ENCODE measurements at regions not wholly inside any gene's neighbourhood (a gene's known extent, or its start where the extent isn't known, plus 50 kb on each side); places are given as distances from the start of the nearest gene placed in this dataset.
"Not testable (repeated sequence)": the region's sequence is repeated elsewhere in the genome, so short reads cannot be mapped to it uniquely, and the experiment has no call there.

DNA sequence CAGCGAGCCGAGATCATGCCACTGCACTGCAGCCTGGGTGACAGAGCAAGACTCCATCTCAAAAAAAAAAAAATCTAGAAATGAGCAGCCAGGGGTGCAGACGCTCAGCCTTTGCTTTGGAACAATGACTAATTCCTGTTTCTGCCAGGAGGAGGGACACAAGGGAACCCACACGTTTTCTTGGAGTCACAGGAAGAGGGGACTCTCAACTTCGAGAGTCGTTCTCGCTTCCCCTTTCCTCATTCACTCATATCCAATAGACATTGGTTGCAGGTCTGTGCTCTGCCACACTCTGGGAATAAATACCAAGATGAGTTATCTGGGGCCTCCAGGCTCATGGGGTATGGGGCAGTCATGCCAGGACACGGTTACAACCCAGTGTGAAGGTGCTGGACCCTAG lies 91.5 kb upstream of the RREB1 start:
- Histone ChIP-seq H2AFZ (ENCODE audit: low read length) (no peak overlapping the region), H3K4me1 (ENCODE audit: insufficient read depth, low read length, poor library complexity, severe bottlenecking) (no peaks in the 10 kb centered on the region), H3K4me2 (ENCODE audit: low read length) (no peak overlapping the region), H3K4me3 (ENCODE audit: low read depth, low read length, poor library complexity, severe bottlenecking) (no peak overlapping the region), H3K9me2 (ENCODE audit: insufficient read depth, low read length) (no peaks in the 10 kb centered on the region), H3K36me3 (ENCODE audit: insufficient read depth, low read length) (no peaks in the 10 kb centered on the region), H4K20me1 (ENCODE audit: insufficient read depth, low read length) (no peaks in the 10 kb centered on the region), H3K27ac (ENCODE audit: low read depth, low read length, poor library complexity, severe bottlenecking) (no peak overlapping the region), H3K9me3 (ENCODE audit: low read length) (no peaks in the 10 kb centered on the region), H3K79me2 (ENCODE audit: insufficient read depth, low read depth, low read length) (no peaks in the 10 kb centered on the region)
- intact Hi-C loops (cut with micrococcal nuclease; ENCODE audit: unreplicated experiment) = no loop called here
- no TSS peak for BruUV-seq (replicated peaks)
- ChIA-PET CTCF (ENCODE audit: unreplicated experiment) (no interaction called here), POLR2A (no interaction called here)
- DNase-seq (ENCODE audit: low spot score) = no peak
- TF ChIP-seq CTCF (conservative IDR thresholded peaks at IDR 0.05; ENCODE audit: low read length) (no peak), EZH2phosphoT487 (IDR thresholded peaks at IDR 0.05; ENCODE audit: borderline replicate concordance, low read depth, low read length) (no peak)

- BruUV-seq (replicated peaks) = no TSS peak
- H3K4me2 ChIP-seq (ENCODE audit: low read length) = no peak overlapping the region
- ChIA-PET POLR2A (interaction anchor here (0.6 kb wide), 3 partner anchors 61 to 1161 kb away, joined by 3 to 5 read pairs (median 3); no protein-coding TSS in a partner anchor), CTCF (ENCODE audit: unreplicated experiment) (no interaction called here)
- no peak for DNase-seq (ENCODE audit: low spot score)
- no peaks in the 10 kb centered on the region for H3K4me1 ChIP-seq (ENCODE audit: insufficient read depth, low read length, poor library complexity, severe bottlenecking)
- H3K9me3 ChIP-seq (ENCODE audit: low read length) = no peaks in the 10 kb centered on the region
- H3K27ac ChIP-seq (ENCODE audit: low read depth, low read length, poor library complexity, severe bottlenecking) = no peak overlapping the region
- no peak overlapping the region for H2AFZ ChIP-seq (ENCODE audit: low read length)
- no peaks in the 10 kb centered on the region for H3K79me2 ChIP-seq (ENCODE audit: insufficient read depth, low read depth, low read length)
- no peaks in the 10 kb centered on the region for H4K20me1 ChIP-seq (ENCODE audit: insufficient read depth, low read length)
- H3K4me3 ChIP-seq (ENCODE audit: low read depth, low read length, poor library complexity, severe bottlenecking) = no peak overlapping the region
- no peaks in the 10 kb centered on the region for H3K9me2 ChIP-seq (ENCODE audit: insufficient read depth, low read length)
- intact Hi-C loops (cut with micrococcal nuclease; ENCODE audit: unreplicated experiment) = no loop called here
- TF ChIP-seq CTCF (conservative IDR thresholded peaks at IDR 0.05; ENCODE audit: low read length) = no peak
- TF ChIP-seq EZH2phosphoT487 (IDR thresholded peaks at IDR 0.05; ENCODE audit: borderline replicate concordance, low read depth, low read length) = no peak
- no peaks in the 10 kb centered on the region for H3K36me3 ChIP-seq (ENCODE audit: insufficient read depth, low read length)
Measured at GRCh38 chr6:7021301-7021700, 86.5 kb upstream of the RREB1 start.

- BruUV-seq (replicated peaks) = no TSS peak
- no peaks in the 10 kb centered on the region for H3K9me3 ChIP-seq (ENCODE audit: low read length)
Measured at GRCh38 chr6:7025861-7026260, 81.9 kb upstream of the RREB1 start.

GRCh38 chr6:7028963-7029362 lies 78.8 kb upstream of the RREB1 start:
- POLR2A ChIA-PET = interaction anchor here (0.6 kb wide), 1 partner anchor 51 kb away, joined by 3 read pairs; no protein-coding TSS in a partner anchor
- H3K36me3 ChIP-seq (ENCODE audit: insufficient read depth, low read length); H2AFZ ChIP-seq (ENCODE audit: low read length); intact Hi-C loops (cut with micrococcal nuclease; ENCODE audit: unreplicated experiment); H3K4me3 ChIP-seq (ENCODE audit: low read depth, low read length, poor library complexity, severe bottlenecking); H3K4me2 ChIP-seq (ENCODE audit: low read length); DNase-seq (ENCODE audit: low spot score); H3K9me3 ChIP-seq (ENCODE audit: low read length); H3K79me2 ChIP-seq (ENCODE audit: insufficient read depth, low read depth, low read length); BruUV-seq (replicated peaks); H3K4me1 ChIP-seq (ENCODE audit: insufficient read depth, low read length, poor library complexity, severe bottlenecking); H3K9me2 ChIP-seq (ENCODE audit: insufficient read depth, low read length); CTCF ChIA-PET (ENCODE audit: unreplicated experiment); H4K20me1 ChIP-seq (ENCODE audit: insufficient read depth, low read length); H3K27ac ChIP-seq (ENCODE audit: low read depth, low read length, poor library complexity, severe bottlenecking): not testable (repeated sequence)

More at GRCh38 chr6:7025861-7026260, 81.9 kb upstream of the RREB1 start:
- no peak overlapping the region for H3K4me2 ChIP-seq (ENCODE audit: low read length)
- H3K4me1 ChIP-seq (ENCODE audit: insufficient read depth, low read length, poor library complexity, severe bottlenecking) = no peaks in the 10 kb centered on the region
- no peak overlapping the region for H3K4me3 ChIP-seq (ENCODE audit: low read depth, low read length, poor library complexity, severe bottlenecking)
- H4K20me1 ChIP-seq (ENCODE audit: insufficient read depth, low read length) = no peaks in the 10 kb centered on the region
- intact Hi-C loops (cut with micrococcal nuclease; ENCODE audit: unreplicated experiment) = no loop called here
- ChIA-PET CTCF (ENCODE audit: unreplicated experiment) (no interaction called here), POLR2A (no interaction called here)
- H3K27ac ChIP-seq (ENCODE audit: low read depth, low read length, poor library complexity, severe bottlenecking) = no peak overlapping the region
- H3K36me3 ChIP-seq (ENCODE audit: insufficient read depth, low read length) = no peaks in the 10 kb centered on the region
- TF ChIP-seq CTCF (conservative IDR thresholded peaks at IDR 0.05; ENCODE audit: low read length) = no peak
- no peak for TF ChIP-seq EZH2phosphoT487 (IDR thresholded peaks at IDR 0.05; ENCODE audit: borderline replicate concordance, low read depth, low read length)
- no peak overlapping the region for H2AFZ ChIP-seq (ENCODE audit: low read length)
- no peak for DNase-seq (ENCODE audit: low spot score)
- no peaks in the 10 kb centered on the region for H3K9me2 ChIP-seq (ENCODE audit: insufficient read depth, low read length)
- no peaks in the 10 kb centered on the region for H3K79me2 ChIP-seq (ENCODE audit: insufficient read depth, low read depth, low read length)

DNA sequence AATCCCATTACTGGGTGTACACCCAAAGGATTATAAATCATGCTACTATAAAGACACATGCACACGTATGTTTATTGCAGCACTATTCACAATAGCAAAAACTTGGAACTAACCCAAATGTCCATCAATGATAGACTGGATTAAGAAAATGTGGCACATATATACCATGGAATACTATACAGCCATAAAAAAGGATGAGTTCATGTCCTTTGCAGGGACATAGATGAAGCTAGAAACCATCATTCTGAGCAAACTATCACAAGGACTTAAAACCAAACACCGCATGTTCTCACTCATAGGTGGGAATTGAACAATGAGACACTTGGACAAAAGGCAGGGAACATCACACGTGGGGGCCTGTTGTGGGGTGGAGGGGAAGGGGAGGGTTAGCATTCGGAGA lies 76.8 kb upstream of the RREB1 start:
- H3K4me2 ChIP-seq (ENCODE audit: low read length); DNase-seq (ENCODE audit: low spot score); H4K20me1 ChIP-seq (ENCODE audit: insufficient read depth, low read length); H3K9me3 ChIP-seq (ENCODE audit: low read length); intact Hi-C loops (cut with micrococcal nuclease; ENCODE audit: unreplicated experiment); H3K4me1 ChIP-seq (ENCODE audit: insufficient read depth, low read length, poor library complexity, severe bottlenecking); H3K36me3 ChIP-seq (ENCODE audit: insufficient read depth, low read length); H2AFZ ChIP-seq (ENCODE audit: low read length); POLR2A ChIA-PET; CTCF ChIA-PET (ENCODE audit: unreplicated experiment); H3K79me2 ChIP-seq (ENCODE audit: insufficient read depth, low read depth, low read length); H3K4me3 ChIP-seq (ENCODE audit: low read depth, low read length, poor library complexity, severe bottlenecking); H3K9me2 ChIP-seq (ENCODE audit: insufficient read depth, low read length); H3K27ac ChIP-seq (ENCODE audit: low read depth, low read length, poor library complexity, severe bottlenecking); BruUV-seq (replicated peaks): not testable (repeated sequence)
